Right lobe of liver (tissue), 4 donors: ENCODE measurements at regions not wholly inside any gene's neighbourhood (a gene's known extent, or its start where the extent isn't known, plus 50 kb on each side); places are given as distances from the start of the nearest gene placed in this dataset.

ENCODE experiments used
- CTCF ChIP-seq, 4 donors: fragments of 200-600 bp in 3 of 4; fragments of 450-650 bp in 1 of 4; IDR thresholded peaks; one replicate each; pipeline versions ENCODE4 v1.5.1 to v1.8.0; 2016 to 2022; ENCODE audit warnings: antibody characterized with exemption in 4 of 4, mild to moderate bottlenecking in 2 of 4
- POLR2A ChIP-seq: fragments of 450-650 bp; IDR thresholded peaks from one replicate; pipeline ENCODE4 v1.6.1; 2017; ENCODE audit warnings: antibody characterized with exemption, mild to moderate bottlenecking
- donor health status: DM: no; HTN: no; CAD: no.
- donor health status: DM: no; HTN: no; CAD: no.
- donor health status: DM: no; HTN: yes; CAD: no.

GRCh38 chr7:116616555-116617059 is 55.4 kb upstream of the MET start:
- TF ChIP-seq CTCF (IDR thresholded peaks at IDR 0.05) (no peak), POLR2A (no peak)
